ENCODE measurements at regions not wholly inside any gene's neighbourhood (a gene's known extent, or its start where the extent isn't known, plus 50 kb on each side); places are given as distances from the start of the nearest gene placed in this dataset.

DNA sequence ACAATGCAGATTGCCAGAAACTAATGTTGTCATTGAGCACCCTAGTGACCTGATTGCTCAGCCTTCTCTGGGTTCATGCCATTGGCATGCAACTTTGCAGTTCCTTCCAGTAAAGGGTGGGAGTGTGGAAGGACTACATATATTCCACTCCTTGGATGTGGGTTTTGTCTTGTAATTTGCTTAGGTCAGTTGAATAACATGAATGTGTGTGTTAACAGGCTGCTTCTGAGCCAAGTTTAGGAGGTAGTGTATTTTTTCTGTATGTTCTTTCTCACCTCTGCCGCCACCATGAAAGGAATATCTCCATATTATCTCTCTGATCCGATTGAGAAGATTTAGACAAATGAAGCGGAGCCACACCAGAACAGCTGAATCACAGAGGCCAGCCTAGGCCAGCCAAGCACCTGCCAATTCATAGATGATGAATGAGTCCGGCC, 1929.6 kb upstream of the CDH6 start:
- no peak overlapping the region for H3K9ac ChIP-seq (ENCODE audit: extremely low read depth, insufficient read length, low read length)
- H3K79me2 ChIP-seq (ENCODE audit: insufficient read depth, low read length) = no peaks in the 10 kb centered on the region
- no peak overlapping the region for H3K23ac ChIP-seq (ENCODE audit: insufficient read length, low read depth, low read length)
- H4K8ac ChIP-seq (replicated peaks; ENCODE audit: insufficient read length, low read depth, low read length) = no peak overlapping the region
- WGBS (ENCODE audit: extremely low coverage, insufficient read length, low lambda C conversion rate) = no CpG with 5 or more reads among the region's 4 CpGs
- no peak overlapping the region for H2AFZ ChIP-seq (ENCODE audit: low read length)
- no peak overlapping the region for H2BK20ac ChIP-seq (ENCODE audit: low read depth, low read length, poor library complexity, severe bottlenecking)
- H2BK120ac ChIP-seq (ENCODE audit: low read depth, low read length, poor library complexity, severe bottlenecking) = peak overlapping the region; percentile 61
- no peak overlapping the region for H4K5ac ChIP-seq (ENCODE audit: insufficient read length, low read depth, low read length)
- H4K20me1 ChIP-seq (ENCODE audit: control insufficient read depth, insufficient read depth, insufficient read length) = no peaks in the 10 kb centered on the region
- H3K23me2 ChIP-seq (ENCODE audit: insufficient read length, low read depth, low read length, poor library complexity, severe bottlenecking) = no peaks in the 10 kb centered on the region
- Mint-ChIP-seq H3K36me3 (ENCODE audit: insufficient read depth in 1 of 3, low read depth in 3 of 3) (no peaks in the 10 kb centered on the region), H3K27me3 (ENCODE audit: low read depth) (no peaks in the 10 kb centered on the region), H3K4me3 (no peak overlapping the region), H3K4me1 (0 out of 4 replicates have a peak, but pooled peaks cover 0 to 2% of the 10 kb centered on the region in 2 experiments), H3K9me3 (no peaks in the 10 kb centered on the region), H3K27ac (no peak overlapping the region)
- no peak overlapping the region for H3K4me2 ChIP-seq (ENCODE audit: insufficient read depth, insufficient read length, low read length)
- TF ChIP-seq, protein P1, sequence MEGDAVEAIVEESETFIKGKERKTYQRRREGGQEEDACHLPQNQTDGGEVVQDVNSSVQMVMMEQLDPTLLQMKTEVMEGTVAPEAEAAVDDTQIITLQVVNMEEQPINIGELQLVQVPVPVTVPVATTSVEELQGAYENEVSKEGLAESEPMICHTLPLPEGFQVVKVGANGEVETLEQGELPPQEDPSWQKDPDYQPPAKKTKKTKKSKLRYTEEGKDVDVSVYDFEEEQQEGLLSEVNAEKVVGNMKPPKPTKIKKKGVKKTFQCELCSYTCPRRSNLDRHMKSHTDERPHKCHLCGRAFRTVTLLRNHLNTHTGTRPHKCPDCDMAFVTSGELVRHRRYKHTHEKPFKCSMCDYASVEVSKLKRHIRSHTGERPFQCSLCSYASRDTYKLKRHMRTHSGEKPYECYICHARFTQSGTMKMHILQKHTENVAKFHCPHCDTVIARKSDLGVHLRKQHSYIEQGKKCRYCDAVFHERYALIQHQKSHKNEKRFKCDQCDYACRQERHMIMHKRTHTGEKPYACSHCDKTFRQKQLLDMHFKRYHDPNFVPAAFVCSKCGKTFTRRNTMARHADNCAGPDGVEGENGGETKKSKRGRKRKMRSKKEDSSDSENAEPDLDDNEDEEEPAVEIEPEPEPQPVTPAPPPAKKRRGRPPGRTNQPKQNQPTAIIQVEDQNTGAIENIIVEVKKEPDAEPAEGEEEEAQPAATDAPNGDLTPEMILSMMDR (conservative IDR thresholded peaks at IDR 0.05) = no peak
- H3K79me1 ChIP-seq (ENCODE audit: insufficient read depth, low read depth, low read length, poor library complexity, severe bottlenecking) = no peaks in the 10 kb centered on the region
- no peak overlapping the region for H2BK5ac ChIP-seq (ENCODE audit: insufficient read length, low read length)
- no peak overlapping the region for H2BK12ac ChIP-seq (ENCODE audit: insufficient read length, low read depth, low read length)
- no peak overlapping the region for H3K18ac ChIP-seq (ENCODE audit: insufficient read length, low read depth, low read length)
- no peak overlapping the region for H2BK15ac ChIP-seq (ENCODE audit: low read depth, low read length)
- H3K4me1 ChIP-seq (ENCODE audit: insufficient read depth, low read length) = no peaks in the 10 kb centered on the region
- no peak overlapping the region for H3K14ac ChIP-seq (ENCODE audit: insufficient read depth, low read length)
- no peak overlapping the region for H3K56ac ChIP-seq (ENCODE audit: insufficient read length, low read depth, low read length)
- no peak overlapping the region for H3T11ph ChIP-seq (ENCODE audit: low read length)
- no peaks in the 10 kb centered on the region for H3K27me3 ChIP-seq (ENCODE audit: insufficient read depth, low read length)
- no peak for DNase-seq
- no peaks in the 10 kb centered on the region for H3K9me3 ChIP-seq (ENCODE audit: control insufficient read depth, low read depth, low read length)
- no peak overlapping the region for H3K4ac ChIP-seq (ENCODE audit: low read depth, low read length)
- H3K27ac ChIP-seq (ENCODE audit: insufficient read length, low read depth, low read length) = no peak overlapping the region
- no peak overlapping the region for H2AK5ac ChIP-seq (ENCODE audit: insufficient read length, low read length)
- H4K91ac ChIP-seq (ENCODE audit: insufficient read length, low read depth, low read length) = no peak overlapping the region

All from H9 (cell line).